MM.1S (cell line): ENCODE measurements at regions not wholly inside any gene's neighbourhood (a gene's known extent, or its start where the extent isn't known, plus 50 kb on each side); places are given as distances from the start of the nearest gene placed in this dataset.

Experiments
- DNase-seq: peaks from one replicate; pipeline ENCODE4 v3.0.0-alpha.2; 2015
- H2AFZ ChIP-seq: fragments of 300-600 bp; sonication (generic); 2 replicates; pipeline ENCODE4 v1.6.0; 2016; ENCODE audit warnings: antibody characterized with exemption, low read length
- H3F3A ChIP-seq: fragments of 300-600 bp; sonication (generic); 2 replicates; pipeline ENCODE4 v1.6.1; 2016; ENCODE audit warnings: mild to moderate bottlenecking, antibody characterized with exemption, low read length, moderate library complexity, mixed read lengths; ENCODE audit not compliant: insufficient read depth
- H3K27ac ChIP-seq: fragments of 300-600 bp; sonication (generic); 2 replicates; pipeline ENCODE4 v1.5.1; 2016; ENCODE audit warnings: mild to moderate bottlenecking, low read length
- H3K27me3 ChIP-seq: fragments of 300-600 bp; sonication (generic); replicated peaks from 2 replicates; pipeline ENCODE4 v1.6.0; 2016; ENCODE audit warnings: low read length; ENCODE audit not compliant: insufficient read depth
- H3K36me3 ChIP-seq: fragments of 300-600 bp; sonication (generic); replicated peaks from 2 replicates; pipeline ENCODE4 v1.6.1; 2016; ENCODE audit warnings: mild to moderate bottlenecking, low read length, mixed read lengths; ENCODE audit not compliant: insufficient read depth
- H3K4me1 ChIP-seq: fragments of 300-600 bp; sonication (generic); 2 replicates; pipeline ENCODE4 v1.6.1; 2016; ENCODE audit warnings: low read length, mixed read lengths
- H3K4me2 ChIP-seq: fragments of 300-600 bp; sonication (generic); 2 replicates; pipeline ENCODE4 v1.6.0; 2016; ENCODE audit warnings: low read depth, low read length
- H3K4me3 ChIP-seq: fragments of 300-600 bp; sonication (generic); 2 replicates; pipeline ENCODE4 v1.5.1; 2016; ENCODE audit warnings: low read length, mixed read lengths
- H3K79me2 ChIP-seq: fragments of 300-600 bp; sonication (generic); 2 replicates; pipeline ENCODE4 v1.6.1; 2016; ENCODE audit warnings: mixed run types, low read length, mixed read lengths
- H3K9ac ChIP-seq: fragments of 300-600 bp; sonication (generic); 2 replicates; pipeline ENCODE4 v1.6.1; 2016; ENCODE audit warnings: low read length, mixed read lengths
- H3K9me2 ChIP-seq: fragments of 300-600 bp; sonication (generic); replicated peaks from 2 replicates; pipeline ENCODE4 v1.6.1; 2016; ENCODE audit warnings: mild to moderate bottlenecking, low read length, mixed read lengths; ENCODE audit not compliant: insufficient read depth
- H3K9me3 ChIP-seq: fragments of 300-600 bp; sonication (generic); replicated peaks from 2 replicates; pipeline ENCODE4 v1.6.1; 2016; ENCODE audit warnings: mild to moderate bottlenecking, low read length, mixed read lengths; ENCODE audit not compliant: insufficient read depth
- H4K20me1 ChIP-seq: fragments of 300-600 bp; sonication (generic); 2 replicates; pipeline ENCODE4 v1.6.1; 2016; ENCODE audit warnings: mild to moderate bottlenecking, low read length, moderate library complexity, mixed read lengths; ENCODE audit not compliant: insufficient read depth
- EZH2 ChIP-seq: fragments of 300-600 bp; sonication (generic); optimal IDR thresholded peaks from 2 replicates; pipeline ENCODE3; 2017; ENCODE audit warnings: low read depth, mild to moderate bottlenecking, antibody characterized with exemption, low read length, mixed read lengths
- EZH2phosphoT487 ChIP-seq: fragments of 300-600 bp; sonication (generic); IDR thresholded peaks from 2 replicates; pipeline ENCODE4 v1.6.1; 2018; ENCODE audit warnings: antibody characterized with exemption, low read length
- TF ChIP-seq, protein P1 (sequence below): fragments of 300-600 bp; sonication (generic); IDR thresholded peaks from 2 replicates; pipeline ENCODE4 v1.5.1; 2016; ENCODE audit warnings: antibody characterized with exemption, low read length, mixed read lengths

DNA sequence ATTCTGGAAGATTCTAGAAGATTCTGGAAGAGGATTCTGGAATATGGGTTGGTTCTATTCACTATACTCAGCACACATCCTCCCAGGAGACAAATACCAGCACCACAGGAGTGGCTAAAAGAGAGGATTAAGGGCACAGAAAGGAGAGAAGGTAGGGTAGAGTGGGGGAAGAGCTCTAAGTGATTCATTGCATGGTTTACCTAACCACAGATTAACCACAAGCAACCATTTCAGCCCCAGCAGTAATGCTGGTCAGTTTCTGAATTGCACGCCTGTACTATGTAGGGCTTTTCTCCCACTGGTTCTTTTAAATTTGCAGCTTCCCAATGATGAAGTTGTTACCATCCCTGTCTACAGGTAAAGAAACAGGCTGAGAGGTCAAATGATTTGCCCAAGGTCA lies 192.7 kb upstream of the PMEPA1 start:
- H3K9me2 ChIP-seq = no peaks in the 10 kb centered on the region
- no peaks in the 10 kb centered on the region for H4K20me1 ChIP-seq
- H3K4me3 ChIP-seq = no peak overlapping the region
- DNase-seq = peak; percentile 40
- H3K36me3 ChIP-seq = no peaks in the 10 kb centered on the region
- H3K4me1 ChIP-seq = no peaks in the 10 kb centered on the region
- TF ChIP-seq EZH2phosphoT487 (no peak), EZH2 (no peak)
- TF ChIP-seq, protein P1, sequence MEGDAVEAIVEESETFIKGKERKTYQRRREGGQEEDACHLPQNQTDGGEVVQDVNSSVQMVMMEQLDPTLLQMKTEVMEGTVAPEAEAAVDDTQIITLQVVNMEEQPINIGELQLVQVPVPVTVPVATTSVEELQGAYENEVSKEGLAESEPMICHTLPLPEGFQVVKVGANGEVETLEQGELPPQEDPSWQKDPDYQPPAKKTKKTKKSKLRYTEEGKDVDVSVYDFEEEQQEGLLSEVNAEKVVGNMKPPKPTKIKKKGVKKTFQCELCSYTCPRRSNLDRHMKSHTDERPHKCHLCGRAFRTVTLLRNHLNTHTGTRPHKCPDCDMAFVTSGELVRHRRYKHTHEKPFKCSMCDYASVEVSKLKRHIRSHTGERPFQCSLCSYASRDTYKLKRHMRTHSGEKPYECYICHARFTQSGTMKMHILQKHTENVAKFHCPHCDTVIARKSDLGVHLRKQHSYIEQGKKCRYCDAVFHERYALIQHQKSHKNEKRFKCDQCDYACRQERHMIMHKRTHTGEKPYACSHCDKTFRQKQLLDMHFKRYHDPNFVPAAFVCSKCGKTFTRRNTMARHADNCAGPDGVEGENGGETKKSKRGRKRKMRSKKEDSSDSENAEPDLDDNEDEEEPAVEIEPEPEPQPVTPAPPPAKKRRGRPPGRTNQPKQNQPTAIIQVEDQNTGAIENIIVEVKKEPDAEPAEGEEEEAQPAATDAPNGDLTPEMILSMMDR = no peak
- no peak overlapping the region for H3K9ac ChIP-seq
- H3F3A ChIP-seq = no peaks in the 10 kb centered on the region
- H3K79me2 ChIP-seq = no peaks in the 10 kb centered on the region
- no peak overlapping the region for H3K27ac ChIP-seq
- no peaks in the 10 kb centered on the region for H3K9me3 ChIP-seq
- H3K4me2 ChIP-seq = no peak overlapping the region
- H3K27me3 ChIP-seq = peaks cover 95% of the 10 kb centered on the region
- no peak overlapping the region for H2AFZ ChIP-seq

- H3K27me3 ChIP-seq = peaks cover 97% of the 10 kb centered on the region
- H3K9me3 ChIP-seq = no peaks in the 10 kb centered on the region
- no peaks in the 10 kb centered on the region for H3K79me2 ChIP-seq
- no peaks in the 10 kb centered on the region for H3K36me3 ChIP-seq
- no peak for DNase-seq
- H3K4me1 ChIP-seq = no peaks in the 10 kb centered on the region
- no peak overlapping the region for H3K4me3 ChIP-seq
- H2AFZ ChIP-seq = no peak overlapping the region
- H3F3A ChIP-seq = no peaks in the 10 kb centered on the region
- H3K4me2 ChIP-seq = no peak overlapping the region
- TF ChIP-seq, protein P1 = no peak
- TF ChIP-seq EZH2phosphoT487 = no peak
- no peak for TF ChIP-seq EZH2
- H3K27ac ChIP-seq = no peak overlapping the region
- H4K20me1 ChIP-seq = no peaks in the 10 kb centered on the region
- no peaks in the 10 kb centered on the region for H3K9me2 ChIP-seq
- H3K9ac ChIP-seq = no peak overlapping the region
These were observed 191.7 kb upstream of the PMEPA1 start for GRCh38 chr20:57901526-57901925.

DNA sequence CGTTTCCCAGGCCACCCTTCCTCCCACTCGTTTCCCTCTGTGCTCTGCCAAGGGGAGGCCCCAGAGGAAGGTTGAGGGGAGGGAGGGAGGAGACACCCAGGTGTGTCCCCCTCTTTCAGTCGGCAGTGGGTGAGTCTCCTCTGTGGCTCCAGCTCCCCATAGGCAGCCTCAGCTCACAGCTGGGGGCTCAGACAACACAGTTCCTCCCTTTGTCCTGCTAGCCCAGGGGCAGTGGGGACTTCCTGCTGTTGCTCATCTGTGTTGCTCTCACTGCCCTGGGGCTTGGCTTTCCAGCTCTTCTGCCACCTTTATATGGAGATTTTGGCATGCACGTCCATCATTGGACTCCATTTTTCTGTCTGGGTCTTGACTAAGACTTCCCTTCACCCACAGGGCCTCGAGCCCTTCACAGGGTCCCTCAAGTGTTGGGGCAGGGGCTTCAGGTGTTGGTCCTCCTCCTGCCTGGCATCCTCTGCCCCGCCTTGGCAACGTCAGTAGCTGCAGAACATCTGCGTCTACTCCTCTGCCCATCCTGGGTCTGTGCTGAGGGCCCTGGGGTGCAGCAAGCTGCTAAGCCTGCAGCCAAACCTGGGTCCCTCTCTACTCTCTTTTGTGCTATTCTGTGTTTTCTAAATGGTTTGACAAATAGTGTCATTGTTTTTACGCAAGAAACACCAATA lies 190.6 kb upstream of the PMEPA1 start:
- Histone ChIP-seq H3K36me3 (no peaks in the 10 kb centered on the region), H3K27me3 (peaks cover 97% of the 10 kb centered on the region), H3K79me2 (no peaks in the 10 kb centered on the region), H3K9me3 (no peaks in the 10 kb centered on the region), H3K27ac (no peak overlapping the region), H3K4me2 (no peak overlapping the region), H3K4me3 (no peak overlapping the region), H3K9ac (no peak overlapping the region), H3F3A (no peaks in the 10 kb centered on the region), H3K9me2 (no peaks in the 10 kb centered on the region), H4K20me1 (no peaks in the 10 kb centered on the region), H2AFZ (no peak overlapping the region), H3K4me1 (no peaks in the 10 kb centered on the region)
- DNase-seq = no peak
- TF ChIP-seq, protein P1 = no peak
- TF ChIP-seq EZH2 (no peak), EZH2phosphoT487 (no peak)
